ENCODE measurements at regions not wholly inside any gene's neighbourhood (a gene's known extent, or its start where the extent isn't known, plus 50 kb on each side); places are given as distances from the start of the nearest gene placed in this dataset.

- no peak for TF ChIP-seq CTCF (IDR thresholded peaks at IDR 0.05 in 2 of 3, conservative IDR thresholded peaks at IDR 0.05 in 1 of 3; ENCODE audit: control insufficient read depth in 2 of 3, extremely low read depth in 1 of 3, insufficient read depth in 1 of 3, low read depth in 3 of 3, low read length in 3 of 3)
- no peak for TF ChIP-seq POLR2A (IDR thresholded peaks at IDR 0.05; ENCODE audit: low read depth, low read length)
These were observed 110.7 kb downstream of the PMAIP1 start for GRCh38 chr18:60010513-60010912.

Measured in GM12878 (cell line).